Smooth muscle cell (in vitro differentiated cells): ENCODE measurements at regions not wholly inside any gene's neighbourhood (a gene's known extent, or its start where the extent isn't known, plus 50 kb on each side); places are given as distances from the start of the nearest gene placed in this dataset.

ENCODE experiments used
- DNase-seq: peaks from one replicate; lab custom pipeline; 2025; ENCODE audit not compliant: unreplicated experiment; lab: John Stamatoyannopoulos, UW
- H2AFZ ChIP-seq: fragments of 200-600 bp; sonication (generic); 2 replicates; pipeline ENCODE4 v1.6.0; 2016; ENCODE audit warnings: antibody characterized with exemption, low read depth, mild to moderate bottlenecking
- H3F3A ChIP-seq: fragments of 200-600 bp; sonication (generic); 2 replicates; pipeline ENCODE4 v1.6.0; 2017; ENCODE audit warnings: antibody characterized with exemption, low read depth
- H3K27ac ChIP-seq: fragments of 200-600 bp; sonication (generic); 2 replicates; pipeline ENCODE4 v1.5.1; 2016; ENCODE audit warnings: low read depth, mild to moderate bottlenecking
- H3K27me3 ChIP-seq: fragments of 200-600 bp; sonication (generic); 2 replicates; pipeline ENCODE4 v1.6.1; 2016; ENCODE audit warnings: low read depth, mild to moderate bottlenecking
- H3K36me3 ChIP-seq: fragments of 200-600 bp; sonication (generic); 2 replicates; pipeline ENCODE4 v1.5.1; 2016; ENCODE audit warnings: low read depth
- H3K4me1 ChIP-seq: fragments of 200-600 bp; sonication (generic); 2 replicates; pipeline ENCODE4 v1.5.1; 2016; ENCODE audit warnings: low read depth
- H3K4me2 ChIP-seq: fragments of 200-600 bp; sonication (generic); 2 replicates; pipeline ENCODE4 v1.6.0; 2016; ENCODE audit warnings: mild to moderate bottlenecking
- H3K4me3 ChIP-seq: fragments of 200-600 bp; sonication (generic); 2 replicates; pipeline ENCODE4 v1.5.1; 2016; ENCODE audit warnings: mild to moderate bottlenecking
- H3K79me2 ChIP-seq: fragments of 200-600 bp; sonication (generic); 2 replicates; pipeline ENCODE4 v1.6.0; 2016; ENCODE audit warnings: low read depth, mild to moderate bottlenecking
- H3K9ac ChIP-seq: fragments of 200-600 bp; sonication (generic); 2 replicates; pipeline ENCODE4 v1.6.0; 2016; ENCODE audit warnings: low read depth
- H3K9me3 ChIP-seq: fragments of 200-600 bp; sonication (generic); replicated peaks from 2 replicates; pipeline ENCODE4 v1.5.1; 2016; ENCODE audit warnings: low read depth
- H4K20me1 ChIP-seq: fragments of 200-600 bp; sonication (generic); 2 replicates; pipeline ENCODE4 v1.6.0; 2016; ENCODE audit warnings: low read depth
- WGBS: methylation state at CpG from one replicate; pipeline ENCODE4 v1.1.7; 2016; ENCODE audit warnings: low lambda C conversion rate; 5-methylcytosine and 5-hydroxymethylcytosine counted together
- TF ChIP-seq, protein P1 (sequence below): fragments of 200-600 bp; sonication (generic); IDR thresholded peaks from 2 replicates; pipeline ENCODE4 v1.5.1; 2017; ENCODE audit warnings: borderline replicate concordance, mild to moderate bottlenecking, antibody characterized with exemption; ENCODE audit not compliant: insufficient read depth, poor library complexity, severe bottlenecking

GRCh38 chr12:115478505-115478904 is 794.5 kb upstream of the TBX3 start:
- Histone ChIP-seq H3K36me3 (no peaks in the 10 kb centered on the region), H3K4me2 (no peak overlapping the region), H3K4me3 (no peak overlapping the region), H3K9me3 (no peaks in the 10 kb centered on the region), H4K20me1 (no peaks in the 10 kb centered on the region), H3K79me2 (no peaks in the 10 kb centered on the region), H3K4me1 (no peaks in the 10 kb centered on the region), H3F3A (no peaks in the 10 kb centered on the region), H2AFZ (no peak overlapping the region), H3K27ac (no peak overlapping the region), H3K9ac (no peak overlapping the region), H3K27me3 (no peaks in the 10 kb centered on the region)
- DNase-seq: no peak
- 87% methylated on average over 2 of the region's 2 CpGs for WGBS
- TF ChIP-seq, protein P1, sequence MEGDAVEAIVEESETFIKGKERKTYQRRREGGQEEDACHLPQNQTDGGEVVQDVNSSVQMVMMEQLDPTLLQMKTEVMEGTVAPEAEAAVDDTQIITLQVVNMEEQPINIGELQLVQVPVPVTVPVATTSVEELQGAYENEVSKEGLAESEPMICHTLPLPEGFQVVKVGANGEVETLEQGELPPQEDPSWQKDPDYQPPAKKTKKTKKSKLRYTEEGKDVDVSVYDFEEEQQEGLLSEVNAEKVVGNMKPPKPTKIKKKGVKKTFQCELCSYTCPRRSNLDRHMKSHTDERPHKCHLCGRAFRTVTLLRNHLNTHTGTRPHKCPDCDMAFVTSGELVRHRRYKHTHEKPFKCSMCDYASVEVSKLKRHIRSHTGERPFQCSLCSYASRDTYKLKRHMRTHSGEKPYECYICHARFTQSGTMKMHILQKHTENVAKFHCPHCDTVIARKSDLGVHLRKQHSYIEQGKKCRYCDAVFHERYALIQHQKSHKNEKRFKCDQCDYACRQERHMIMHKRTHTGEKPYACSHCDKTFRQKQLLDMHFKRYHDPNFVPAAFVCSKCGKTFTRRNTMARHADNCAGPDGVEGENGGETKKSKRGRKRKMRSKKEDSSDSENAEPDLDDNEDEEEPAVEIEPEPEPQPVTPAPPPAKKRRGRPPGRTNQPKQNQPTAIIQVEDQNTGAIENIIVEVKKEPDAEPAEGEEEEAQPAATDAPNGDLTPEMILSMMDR: no peak

DNA sequence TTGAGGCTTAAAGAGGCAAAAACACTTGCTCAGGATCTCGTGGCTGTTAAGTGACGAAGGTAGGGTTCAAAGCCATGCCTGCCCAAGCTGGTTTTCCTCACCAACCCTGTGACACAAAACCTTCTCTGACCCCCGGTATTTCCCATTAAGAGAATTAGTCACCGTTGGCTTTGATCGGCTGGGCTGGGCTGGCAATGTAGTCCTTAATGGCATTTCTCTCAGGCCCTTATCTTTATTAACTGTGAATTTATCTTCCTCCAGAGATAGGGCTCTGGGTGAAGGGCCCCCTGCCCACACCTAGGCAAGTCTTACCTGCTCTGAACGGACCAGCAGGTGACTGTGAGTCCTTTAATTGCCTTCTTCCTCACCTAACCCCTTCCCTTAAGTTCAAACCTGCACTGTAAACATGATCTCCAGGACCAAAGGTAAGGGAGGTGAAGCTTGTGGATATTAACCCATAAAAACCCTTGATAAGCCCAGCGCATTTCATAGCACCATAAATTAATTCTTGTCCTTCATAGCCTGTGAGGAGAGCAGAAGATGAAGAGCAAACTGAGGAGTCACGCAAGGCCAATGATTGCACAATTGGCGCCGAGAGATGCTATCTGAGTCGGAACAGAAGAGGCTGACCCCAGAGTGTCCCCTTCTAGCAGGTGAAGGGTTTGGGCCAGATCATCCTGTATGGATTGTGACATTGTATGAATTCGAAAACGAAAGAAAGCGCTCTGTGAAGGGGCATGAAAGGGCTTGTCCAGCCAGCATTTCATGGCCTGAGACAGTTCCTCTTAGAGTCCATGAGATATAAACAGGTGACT is 790.8 kb upstream of the TBX3 start:
- H3F3A ChIP-seq: no peaks in the 10 kb centered on the region
- no peak overlapping the region for H2AFZ ChIP-seq
- no peaks in the 10 kb centered on the region for H3K36me3 ChIP-seq
- H3K4me3 ChIP-seq: no peak overlapping the region
- DNase-seq: no peak
- no peak overlapping the region for H3K4me2 ChIP-seq
- H3K9ac ChIP-seq: no peak overlapping the region
- H3K79me2 ChIP-seq: no peaks in the 10 kb centered on the region
- WGBS: 70% methylated on average over 14 of the region's 14 CpGs
- H3K4me1 ChIP-seq: no peaks in the 10 kb centered on the region
- H3K9me3 ChIP-seq: no peaks in the 10 kb centered on the region
- TF ChIP-seq, protein P1: no peak
- H3K27ac ChIP-seq: no peak overlapping the region
- no peaks in the 10 kb centered on the region for H3K27me3 ChIP-seq
- H4K20me1 ChIP-seq: no peaks in the 10 kb centered on the region

DNA sequence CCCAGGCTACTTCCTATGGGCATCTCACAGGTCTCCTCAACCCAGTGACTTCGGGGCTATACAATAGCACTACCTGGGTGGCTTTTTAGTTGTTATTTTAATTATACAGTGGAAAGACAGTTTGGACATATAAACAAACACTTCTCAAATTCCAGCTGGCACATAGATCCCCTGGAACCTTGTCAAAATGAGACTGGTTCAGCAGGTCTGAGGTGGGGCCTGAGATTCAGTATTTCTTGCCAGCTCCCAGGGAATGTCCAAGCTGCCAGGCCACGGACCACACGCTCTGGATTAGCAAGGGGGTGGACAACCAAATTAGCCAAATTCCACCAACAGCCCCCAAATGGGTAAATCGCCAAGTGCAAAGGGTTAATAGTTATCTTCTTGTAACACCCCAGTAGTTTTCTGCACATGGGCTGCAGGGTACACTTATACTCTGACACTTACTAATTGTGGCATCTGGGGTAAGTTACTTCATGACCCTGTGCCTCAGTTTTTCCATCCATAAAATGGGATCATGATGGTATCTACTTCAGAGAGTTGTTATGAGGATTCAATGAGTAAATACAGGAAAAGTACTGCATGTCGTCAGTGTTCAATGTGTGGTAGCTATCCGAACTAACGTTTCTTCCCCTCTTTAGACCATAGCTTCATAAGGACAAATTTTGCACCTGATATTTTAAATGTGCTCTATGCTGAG is 789.4 kb upstream of the TBX3 start:
- H3K9ac ChIP-seq: no peak overlapping the region
- H2AFZ ChIP-seq: no peak overlapping the region
- no peaks in the 10 kb centered on the region for H4K20me1 ChIP-seq
- WGBS: 90% methylated on average over 7 of the region's 7 CpGs
- H3K4me1 ChIP-seq: no peaks in the 10 kb centered on the region
- no peak overlapping the region for H3K4me3 ChIP-seq
- no peak for DNase-seq
- no peaks in the 10 kb centered on the region for H3F3A ChIP-seq
- H3K27ac ChIP-seq: no peak overlapping the region
- no peaks in the 10 kb centered on the region for H3K27me3 ChIP-seq
- no peaks in the 10 kb centered on the region for H3K36me3 ChIP-seq
- H3K9me3 ChIP-seq: no peaks in the 10 kb centered on the region
- TF ChIP-seq, protein P1: no peak
- H3K79me2 ChIP-seq: no peaks in the 10 kb centered on the region
- no peak overlapping the region for H3K4me2 ChIP-seq
